ENCODE measurements at regions not wholly inside any gene's neighbourhood (a gene's known extent, or its start where the extent isn't known, plus 50 kb on each side); places are given as distances from the start of the nearest gene placed in this dataset.

DNA sequence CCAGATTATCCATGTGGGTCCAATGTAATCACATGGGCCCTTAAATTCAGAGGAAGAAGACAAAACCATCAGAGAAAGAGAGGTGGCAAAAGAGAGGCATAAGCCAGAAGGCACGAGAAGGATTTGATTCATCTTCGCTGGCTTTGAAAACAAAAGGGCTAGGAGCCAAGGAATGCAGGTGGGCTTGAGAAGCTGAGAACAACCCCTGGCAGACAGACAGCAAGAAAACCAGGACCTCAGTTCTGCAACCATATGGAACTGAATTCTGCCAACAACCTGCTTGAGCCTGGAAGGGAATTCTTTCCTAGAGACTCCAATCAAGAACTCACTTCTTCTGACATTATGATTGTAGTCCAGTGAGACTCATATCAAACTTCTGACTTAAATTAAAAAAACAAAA is 1531.8 kb downstream of the PCDH7 start:
- TF ChIP-seq, protein P1, sequence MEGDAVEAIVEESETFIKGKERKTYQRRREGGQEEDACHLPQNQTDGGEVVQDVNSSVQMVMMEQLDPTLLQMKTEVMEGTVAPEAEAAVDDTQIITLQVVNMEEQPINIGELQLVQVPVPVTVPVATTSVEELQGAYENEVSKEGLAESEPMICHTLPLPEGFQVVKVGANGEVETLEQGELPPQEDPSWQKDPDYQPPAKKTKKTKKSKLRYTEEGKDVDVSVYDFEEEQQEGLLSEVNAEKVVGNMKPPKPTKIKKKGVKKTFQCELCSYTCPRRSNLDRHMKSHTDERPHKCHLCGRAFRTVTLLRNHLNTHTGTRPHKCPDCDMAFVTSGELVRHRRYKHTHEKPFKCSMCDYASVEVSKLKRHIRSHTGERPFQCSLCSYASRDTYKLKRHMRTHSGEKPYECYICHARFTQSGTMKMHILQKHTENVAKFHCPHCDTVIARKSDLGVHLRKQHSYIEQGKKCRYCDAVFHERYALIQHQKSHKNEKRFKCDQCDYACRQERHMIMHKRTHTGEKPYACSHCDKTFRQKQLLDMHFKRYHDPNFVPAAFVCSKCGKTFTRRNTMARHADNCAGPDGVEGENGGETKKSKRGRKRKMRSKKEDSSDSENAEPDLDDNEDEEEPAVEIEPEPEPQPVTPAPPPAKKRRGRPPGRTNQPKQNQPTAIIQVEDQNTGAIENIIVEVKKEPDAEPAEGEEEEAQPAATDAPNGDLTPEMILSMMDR (conservative IDR thresholded peaks at IDR 0.05; ENCODE audit: low read length) = no peak
- DNase-seq (ENCODE audit: low read depth) = no peak
- H3K4me3 ChIP-seq (ENCODE audit: low read length) = no peak overlapping the region

DNA sequence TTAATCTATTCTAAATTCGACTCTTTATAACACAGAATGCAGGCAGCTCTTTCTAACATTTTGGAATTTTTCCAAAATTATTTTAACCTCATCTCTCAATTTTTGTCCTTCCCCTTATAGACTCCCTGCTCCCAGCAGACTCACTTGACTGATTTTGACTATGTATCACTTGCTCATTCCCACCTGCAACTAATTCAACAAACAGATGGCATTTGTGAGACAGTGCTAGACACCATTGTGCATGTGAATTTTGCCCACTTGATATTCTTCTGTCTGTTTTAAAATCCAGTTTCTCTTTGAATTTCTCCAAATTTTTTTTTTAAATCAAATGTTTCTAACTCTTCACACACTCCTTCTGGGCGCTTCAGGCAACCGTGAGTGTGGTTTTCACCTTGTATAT is 1534.0 kb downstream of the PCDH7 start:
- TF ChIP-seq, protein P1 (conservative IDR thresholded peaks at IDR 0.05; ENCODE audit: low read length) = no peak
- no peak overlapping the region for H3K4me3 ChIP-seq (ENCODE audit: low read length)
- no peak for DNase-seq (ENCODE audit: low read depth)

DNA sequence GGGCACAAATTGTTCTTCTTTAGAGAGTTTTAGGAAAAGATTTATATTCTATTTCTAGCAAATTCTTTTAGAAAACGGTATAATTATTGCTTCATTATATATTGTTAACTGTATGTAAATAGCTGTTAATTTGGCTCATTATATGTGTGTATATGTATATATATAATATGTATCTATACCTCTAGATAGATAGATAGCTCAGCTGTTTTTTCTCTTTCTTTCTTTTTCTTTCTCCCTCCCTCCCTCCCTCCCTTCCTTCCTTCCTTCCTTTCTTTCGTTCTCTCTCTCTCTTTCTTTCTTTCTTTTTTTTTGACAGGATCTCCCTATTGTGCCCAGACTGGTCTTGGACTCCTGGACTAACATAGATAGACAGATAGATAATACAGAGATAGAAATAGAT is 1538.8 kb downstream of the PCDH7 start:
- TF ChIP-seq, protein P1 (conservative IDR thresholded peaks at IDR 0.05; ENCODE audit: low read length) = no peak
- no peak for DNase-seq (ENCODE audit: low read depth)
- no peak overlapping the region for H3K4me3 ChIP-seq (ENCODE audit: low read length)

DNA sequence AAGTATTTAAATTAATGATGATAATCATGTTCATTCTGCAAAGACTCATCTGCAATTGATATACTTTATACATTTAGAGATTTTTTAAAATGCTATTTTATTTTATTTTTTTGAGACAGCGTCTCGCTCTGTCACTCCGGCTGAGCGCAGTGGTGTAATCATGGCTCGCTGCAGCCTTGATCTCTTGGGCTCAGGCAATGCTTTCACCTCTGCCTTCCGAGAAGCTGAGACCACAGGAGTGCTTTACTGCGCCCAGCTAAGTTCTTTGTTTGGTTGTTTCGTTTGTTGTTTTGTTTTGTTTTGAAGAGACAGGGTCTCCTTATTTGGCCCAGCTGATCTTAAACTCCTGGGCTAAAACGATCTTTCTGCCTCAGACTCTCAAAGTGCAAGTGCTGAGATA is 1541.0 kb downstream of the PCDH7 start:
- H3K4me3 ChIP-seq (ENCODE audit: low read length) = no peak overlapping the region
- no peak for DNase-seq (ENCODE audit: low read depth)
- TF ChIP-seq, protein P1 (conservative IDR thresholded peaks at IDR 0.05; ENCODE audit: low read length) = no peak

DNA sequence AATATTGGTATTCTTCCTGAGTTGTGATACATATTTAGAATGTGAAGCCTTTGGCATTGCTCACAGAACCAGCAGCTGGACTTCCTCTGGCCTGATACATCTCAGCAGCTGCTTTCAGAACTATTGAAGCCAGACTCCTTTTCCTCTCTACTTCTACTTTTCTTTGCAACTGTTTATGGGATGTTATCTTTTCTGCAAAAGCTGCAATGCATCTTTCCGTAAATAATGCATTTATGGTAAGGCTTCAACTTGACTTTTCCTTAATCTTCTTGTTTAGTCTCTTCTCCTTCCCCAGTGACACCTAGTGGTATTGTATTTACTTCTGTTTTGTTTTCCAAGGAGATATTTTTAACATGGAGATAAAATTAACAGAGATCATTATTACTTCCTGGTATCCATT is 1548.7 kb downstream of the PCDH7 start:
- no peak overlapping the region for H3K4me3 ChIP-seq (ENCODE audit: low read length)
- TF ChIP-seq, protein P1 (conservative IDR thresholded peaks at IDR 0.05; ENCODE audit: low read length) = no peak; the same call in 1 of the 2 replicates
- DNase-seq (ENCODE audit: low read depth) = no peak

DNA sequence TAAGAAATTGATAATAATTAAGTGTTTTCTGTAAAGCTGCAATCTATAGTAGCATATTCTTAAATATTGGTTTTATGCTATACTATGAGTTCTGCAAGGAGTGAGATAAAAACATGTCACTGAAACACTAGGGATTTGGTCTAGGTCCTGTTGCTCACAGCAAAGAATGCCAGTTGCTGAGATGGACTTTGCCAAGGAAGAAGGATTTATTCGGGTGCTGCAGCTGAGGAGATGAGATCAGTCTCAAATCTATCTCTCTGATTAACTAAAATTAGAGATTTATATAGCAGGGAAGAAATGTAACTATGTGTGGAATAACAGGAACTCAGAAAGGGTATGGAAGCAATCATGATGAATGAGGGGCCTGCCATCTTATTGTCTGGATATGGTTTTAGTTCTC is 1569.9 kb downstream of the PCDH7 start:
- no peak overlapping the region for H3K4me3 ChIP-seq (ENCODE audit: low read length)
- TF ChIP-seq, protein P1 (conservative IDR thresholded peaks at IDR 0.05; ENCODE audit: low read length) = no peak
- no peak for DNase-seq (ENCODE audit: low read depth)

DNA sequence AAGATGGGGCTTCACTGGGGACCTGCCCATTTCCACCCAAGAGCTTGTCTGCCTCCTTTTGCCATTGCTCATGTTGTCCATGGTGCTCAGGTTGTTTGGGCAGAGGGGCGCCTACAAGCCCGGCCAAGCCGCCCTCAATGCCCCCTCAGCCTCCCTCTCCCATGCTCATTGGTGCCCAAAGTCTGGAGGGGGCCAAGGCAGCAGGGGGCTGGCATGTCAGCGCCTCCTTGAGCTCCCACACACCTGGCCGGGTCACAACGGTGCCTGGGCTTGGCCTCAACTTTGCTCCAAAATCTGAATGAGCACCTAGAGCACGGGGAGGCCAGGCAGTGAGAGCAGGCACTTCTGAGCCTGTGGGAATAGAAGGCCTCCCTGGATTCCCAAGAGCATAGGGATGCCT is 1598.8 kb downstream of the PCDH7 start:
- TF ChIP-seq, protein P1 (conservative IDR thresholded peaks at IDR 0.05; ENCODE audit: low read length) = no peak
- no peak overlapping the region for H3K4me3 ChIP-seq (ENCODE audit: low read length)
- no peak for DNase-seq (ENCODE audit: low read depth)
